Adrenal gland (tissue), 5 donors: ENCODE measurements at regions not wholly inside any gene's neighbourhood (a gene's known extent, or its start where the extent isn't known, plus 50 kb on each side); places are given as distances from the start of the nearest gene placed in this dataset.

Source experiments
- POLR2A ChIP-seq, 2 donors: fragments of 450-650 bp; IDR thresholded peaks; one replicate each; pipeline ENCODE4 v1.6.1; 2017; ENCODE audit warnings: antibody characterized with exemption in 2 of 2, mild to moderate bottlenecking in 2 of 2, moderate library complexity in 1 of 2
- TF ChIP-seq, protein P1 (sequence below), 6 experiments: fragments of 450-650 bp in 4 of 6; fragments of 200-600 bp in 2 of 6; sonication (generic) in 1 of 6; IDR thresholded peaks; 1 replicate in 5 of 6; 2 replicates in 1 of 6; pipeline versions ENCODE4 v1.5.1 to v1.8.0; 2016 to 2021; ENCODE audit warnings: antibody characterized with exemption in 6 of 6, mild to moderate bottlenecking in 2 of 6, moderate library complexity in 1 of 6
- donor health status: DM: no; HTN: no; CAD: no.

DNA sequence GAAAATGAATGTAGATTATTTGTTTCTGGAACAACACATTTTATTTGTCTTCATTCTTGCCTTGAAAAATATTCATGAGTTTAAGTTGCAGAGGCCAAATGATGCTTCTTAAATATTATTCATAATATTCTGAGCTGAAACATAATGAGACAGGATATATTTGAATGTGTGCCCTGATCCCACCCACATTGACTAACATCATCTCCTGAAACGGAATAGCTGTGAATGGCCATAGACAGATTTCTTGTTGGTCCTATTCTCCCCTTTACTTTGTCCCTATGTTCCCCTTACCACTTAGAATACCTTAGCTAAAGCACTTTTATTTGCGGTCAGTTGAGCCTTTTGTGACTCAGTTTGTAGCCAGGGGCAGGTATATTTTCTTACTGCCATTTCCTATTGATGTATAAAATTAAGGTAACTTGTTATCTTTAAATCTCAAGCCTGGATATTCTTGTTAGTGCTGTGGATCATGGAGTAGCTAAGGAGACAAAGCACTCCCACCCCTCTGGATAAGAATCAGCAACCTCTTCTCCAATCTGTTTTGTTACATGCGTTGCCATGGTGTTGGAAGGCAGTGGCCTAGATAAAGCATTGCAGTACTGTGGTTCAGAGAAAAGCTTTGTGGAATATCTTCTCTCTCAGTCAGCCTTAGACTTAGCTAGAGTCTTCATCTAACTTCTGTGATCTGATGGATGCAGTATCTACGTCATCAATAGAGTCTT, 478.5 kb upstream of the DEPDC1 start:
- TF ChIP-seq, protein P1, sequence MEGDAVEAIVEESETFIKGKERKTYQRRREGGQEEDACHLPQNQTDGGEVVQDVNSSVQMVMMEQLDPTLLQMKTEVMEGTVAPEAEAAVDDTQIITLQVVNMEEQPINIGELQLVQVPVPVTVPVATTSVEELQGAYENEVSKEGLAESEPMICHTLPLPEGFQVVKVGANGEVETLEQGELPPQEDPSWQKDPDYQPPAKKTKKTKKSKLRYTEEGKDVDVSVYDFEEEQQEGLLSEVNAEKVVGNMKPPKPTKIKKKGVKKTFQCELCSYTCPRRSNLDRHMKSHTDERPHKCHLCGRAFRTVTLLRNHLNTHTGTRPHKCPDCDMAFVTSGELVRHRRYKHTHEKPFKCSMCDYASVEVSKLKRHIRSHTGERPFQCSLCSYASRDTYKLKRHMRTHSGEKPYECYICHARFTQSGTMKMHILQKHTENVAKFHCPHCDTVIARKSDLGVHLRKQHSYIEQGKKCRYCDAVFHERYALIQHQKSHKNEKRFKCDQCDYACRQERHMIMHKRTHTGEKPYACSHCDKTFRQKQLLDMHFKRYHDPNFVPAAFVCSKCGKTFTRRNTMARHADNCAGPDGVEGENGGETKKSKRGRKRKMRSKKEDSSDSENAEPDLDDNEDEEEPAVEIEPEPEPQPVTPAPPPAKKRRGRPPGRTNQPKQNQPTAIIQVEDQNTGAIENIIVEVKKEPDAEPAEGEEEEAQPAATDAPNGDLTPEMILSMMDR (IDR thresholded peaks at IDR 0.05): no peak
- no peak for TF ChIP-seq POLR2A (IDR thresholded peaks at IDR 0.05)
